Choroid plexus epithelial cell (primary cell): ENCODE measurements at regions not wholly inside any gene's neighbourhood (a gene's known extent, or its start where the extent isn't known, plus 50 kb on each side); places are given as distances from the start of the nearest gene placed in this dataset.

Experiments
- DNase-seq: peaks from one replicate; pipeline ENCODE4 v3.0.0-alpha.2; 2010; ENCODE audit warnings: low read depth
- H3K4me3 ChIP-seq: 2 replicates; pipeline ENCODE4 v1.5.1; 2011; ENCODE audit warnings: low read depth, mild to moderate bottlenecking, control low read depth, low read length, moderate library complexity
- CTCF ChIP-seq: conservative IDR thresholded peaks from 2 replicates; pipeline ENCODE4 v1.5.1; 2011; ENCODE audit warnings: low read depth, mild to moderate bottlenecking, control low read depth, inconsistent platforms, low read length, moderate library complexity

- no peak for TF ChIP-seq CTCF
- H3K4me3 ChIP-seq: no peak overlapping the region
- DNase-seq: no peak
Measured at GRCh38 chr9:80797101-80797829, 892.1 kb downstream of the TLE1 start.

- H3K4me3 ChIP-seq: no peak overlapping the region
- no peak for DNase-seq
- no peak for TF ChIP-seq CTCF
Measured at GRCh38 chr9:80796632-80797031, 892.7 kb downstream of the TLE1 start.

- DNase-seq: no peak
- TF ChIP-seq CTCF: no peak
- H3K4me3 ChIP-seq: no peak overlapping the region
Measured at GRCh38 chr9:80794197-80794596, 895.1 kb downstream of the TLE1 start.

- TF ChIP-seq CTCF: no peak
- DNase-seq: no peak
Measured at GRCh38 chr9:80793706-80794105, 895.6 kb downstream of the TLE1 start.

GRCh38 chr9:80792726-80793125, 896.6 kb downstream of the TLE1 start:
- no peak overlapping the region for H3K4me3 ChIP-seq
- TF ChIP-seq CTCF: no peak
- no peak for DNase-seq

More at GRCh38 chr9:80793706-80794105, 895.6 kb downstream of the TLE1 start:
- H3K4me3 ChIP-seq: no peak overlapping the region

- H3K4me3 ChIP-seq: no peak overlapping the region
- no peak for DNase-seq
- TF ChIP-seq CTCF: no peak
Measured at GRCh38 chr9:80791836-80792235, 897.5 kb downstream of the TLE1 start.

- no peak overlapping the region for H3K4me3 ChIP-seq
- DNase-seq: no peak
- TF ChIP-seq CTCF: no peak
Measured at GRCh38 chr9:80790764-80791163, 898.6 kb downstream of the TLE1 start.
